ENCODE measurements at regions not wholly inside any gene's neighbourhood (a gene's known extent, or its start where the extent isn't known, plus 50 kb on each side); places are given as distances from the start of the nearest gene placed in this dataset.

GRCh38 chr6:150813993-150814359, 51.5 kb upstream of the MTHFD1L start:
- TF ChIP-seq CTCF (IDR thresholded peaks at IDR 0.05; ENCODE audit: extremely low read depth in 1 of 2, insufficient read depth in 1 of 2, low read depth in 1 of 2, low read length in 2 of 2) (no peak), GATA2 (IDR thresholded peaks at IDR 0.05; ENCODE audit: insufficient read depth, insufficient read length, low read depth, low read length) (no peak), EZH2 (IDR thresholded peaks at IDR 0.05; ENCODE audit: borderline replicate concordance, low read depth, low read length, severe bottlenecking) (no peak), POLR2A (IDR thresholded peaks at IDR 0.05; ENCODE audit: low read depth, low read length) (no peak), POLR2AphosphoS5 (IDR thresholded peaks at IDR 0.05; ENCODE audit: insufficient read depth, low read depth, low read length) (no peak), MYC (IDR thresholded peaks at IDR 0.05; ENCODE audit: low read depth, low read length) (no peak)

Data from endothelial cell of umbilical vein (primary cell).